ENCODE measurements at regions not wholly inside any gene's neighbourhood (a gene's known extent, or its start where the extent isn't known, plus 50 kb on each side); places are given as distances from the start of the nearest gene placed in this dataset.

DNA sequence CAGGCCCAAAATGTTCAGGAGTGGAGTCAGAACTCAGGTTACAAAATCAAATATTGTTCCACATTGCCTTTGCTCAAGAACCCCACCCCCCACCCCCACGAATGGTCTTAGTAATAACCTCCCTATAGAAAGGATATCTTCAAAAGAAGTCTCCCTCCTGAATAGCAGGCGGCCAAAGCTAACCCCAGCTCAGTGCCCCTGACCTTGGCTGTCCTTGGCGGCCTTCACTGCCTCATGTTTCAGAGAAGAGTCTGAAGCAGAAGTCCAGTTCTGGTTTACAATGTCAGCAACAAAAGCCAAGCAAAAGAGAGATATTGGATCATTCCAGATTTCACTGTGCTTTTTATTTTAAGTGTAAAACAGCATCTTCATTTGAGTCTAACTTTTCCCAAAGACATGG is 476.5 kb upstream of the NRP1 start:
- TF ChIP-seq CTCF (conservative IDR thresholded peaks at IDR 0.05; ENCODE audit: low read depth, low read length) (no peak), EZH2 (IDR thresholded peaks at IDR 0.05; ENCODE audit: borderline replicate concordance, low read depth, low read length, poor library complexity, severe bottlenecking) (no peak)
